H9 (cell line): ENCODE measurements at regions not wholly inside any gene's neighbourhood (a gene's known extent, or its start where the extent isn't known, plus 50 kb on each side); places are given as distances from the start of the nearest gene placed in this dataset.

Source experiments
- DNase-seq: peaks from one replicate; pipeline ENCODE4 v3.0.0-alpha.2; 2017
- H2AFZ ChIP-seq: one replicate; pipeline ENCODE4 v1.6.1; 2013; ENCODE audit warnings: mild to moderate bottlenecking, low read length, control low read depth, moderate library complexity
- H2AK5ac ChIP-seq: 2 replicates; pipeline ENCODE4 v1.6.1; 2013; ENCODE audit warnings: low read length, control low read depth, mixed read lengths; ENCODE audit not compliant: insufficient read length
- H2BK120ac ChIP-seq: one replicate; pipeline ENCODE4 v1.6.1; 2013; ENCODE audit warnings: low read depth, mild to moderate bottlenecking, low read length, control low read depth, inconsistent platforms; ENCODE audit not compliant: poor library complexity, severe bottlenecking
- H2BK12ac ChIP-seq: 2 replicates; pipeline ENCODE4 v1.6.1; 2013; ENCODE audit warnings: low read length, control low read depth, mixed read lengths, low read depth; ENCODE audit not compliant: insufficient read length
- H2BK15ac ChIP-seq: 2 replicates; pipeline ENCODE4 v1.6.1; 2013; ENCODE audit warnings: low read depth, low read length, control low read depth
- H2BK20ac ChIP-seq: one replicate; pipeline ENCODE4 v1.6.1; 2013; ENCODE audit warnings: low read depth, mild to moderate bottlenecking, low read length, control low read depth, inconsistent platforms; ENCODE audit not compliant: poor library complexity, severe bottlenecking
- H2BK5ac ChIP-seq: 2 replicates; pipeline ENCODE4 v1.6.1; 2013; ENCODE audit warnings: low read length, control low read depth, mixed read lengths; ENCODE audit not compliant: insufficient read length
- H3K14ac ChIP-seq: 2 replicates; pipeline ENCODE4 v1.6.1; 2013; ENCODE audit warnings: low read length, control low read depth; ENCODE audit not compliant: insufficient read depth
- H3K18ac ChIP-seq: 2 replicates; pipeline ENCODE4 v1.6.1; 2013; ENCODE audit warnings: low read depth, mild to moderate bottlenecking, mixed read lengths, low read length, control low read depth; ENCODE audit not compliant: insufficient read length
- H3K23ac ChIP-seq: 2 replicates; pipeline ENCODE4 v1.6.1; 2013; ENCODE audit warnings: low read length, control low read depth, mixed read lengths, low read depth; ENCODE audit not compliant: insufficient read length
- H3K23me2 ChIP-seq: 2 replicates; pipeline ENCODE4 v1.6.1; 2013; ENCODE audit warnings: low read depth, mild to moderate bottlenecking, mixed read lengths, low read length, control low read depth; ENCODE audit not compliant: insufficient read length, poor library complexity, severe bottlenecking
- H3K27ac ChIP-seq: 2 replicates; pipeline ENCODE4 v1.5.1; 2013; ENCODE audit warnings: low read length, control low read depth, mixed read lengths, low read depth; ENCODE audit not compliant: insufficient read length
- H3K27me3 ChIP-seq: 2 replicates; pipeline ENCODE4 v1.6.1; 2013; ENCODE audit warnings: low read length, control low read depth, inconsistent platforms; ENCODE audit not compliant: insufficient read depth
- H3K4ac ChIP-seq: 2 replicates; pipeline ENCODE4 v1.6.1; 2013; ENCODE audit warnings: low read depth, mild to moderate bottlenecking, control low read depth, inconsistent platforms, low read length, moderate library complexity
- H3K4me1 ChIP-seq: 2 replicates; pipeline ENCODE4 v1.6.1; 2013; ENCODE audit warnings: low read length, control low read depth, inconsistent platforms; ENCODE audit not compliant: insufficient read depth
- H3K4me2 ChIP-seq: 2 replicates; pipeline ENCODE4 v1.6.1; 2013; ENCODE audit warnings: low read length, control low read depth, mixed read lengths; ENCODE audit not compliant: insufficient read length, insufficient read depth
- H3K56ac ChIP-seq: 2 replicates; pipeline ENCODE4 v1.6.1; 2013; ENCODE audit warnings: low read depth, mild to moderate bottlenecking, mixed read lengths, low read length, control low read depth; ENCODE audit not compliant: insufficient read length
- H3K79me1 ChIP-seq: 2 replicates; pipeline ENCODE4 v1.6.1; 2013; ENCODE audit warnings: low read depth, mild to moderate bottlenecking, moderate library complexity, low read length, control low read depth, inconsistent platforms; ENCODE audit not compliant: insufficient read depth, poor library complexity, severe bottlenecking
- H3K79me2 ChIP-seq: 2 replicates; pipeline ENCODE4 v1.6.1; 2013; ENCODE audit warnings: low read length, control low read depth, inconsistent platforms; ENCODE audit not compliant: insufficient read depth
- H3K9ac ChIP-seq: 2 replicates; pipeline ENCODE4 v1.6.1; 2013; ENCODE audit warnings: low read length, control low read depth, mixed read lengths; ENCODE audit not compliant: insufficient read length; ENCODE audit errors: extremely low read depth
- H3K9me3 ChIP-seq: one replicate; pipeline ENCODE4 v1.6.1; 2013; ENCODE audit warnings: low read depth, low read length, inconsistent platforms; ENCODE audit not compliant: control insufficient read depth
- H3T11ph ChIP-seq: one replicate; pipeline ENCODE4 v1.6.1; 2013; ENCODE audit warnings: mild to moderate bottlenecking, low read length, control low read depth, inconsistent platforms
- H4K20me1 ChIP-seq: one replicate; pipeline ENCODE4 v1.6.1; 2013; ENCODE audit not compliant: control insufficient read depth, insufficient read length, insufficient read depth
- H4K5ac ChIP-seq: 2 replicates; pipeline ENCODE4 v1.6.1; 2013; ENCODE audit warnings: low read depth, mild to moderate bottlenecking, mixed read lengths, low read length, control low read depth; ENCODE audit not compliant: insufficient read length
- H4K8ac ChIP-seq: replicated peaks from 2 replicates; pipeline ENCODE4 v1.6.1; 2013; ENCODE audit warnings: low read length, control low read depth, mixed read lengths, low read depth; ENCODE audit not compliant: insufficient read length
- H4K91ac ChIP-seq: 2 replicates; pipeline ENCODE4 v1.6.1; 2013; ENCODE audit warnings: low read depth, mild to moderate bottlenecking, moderate library complexity, mixed read lengths, low read length, control low read depth; ENCODE audit not compliant: insufficient read length
- H3K27ac Mint-ChIP-seq, 3 experiments: 2 replicates in 2 of 3; 3 replicates in 1 of 3; pipeline ENCODE4 v1.8.0; 2020 to 2021; ENCODE audit warnings: mixed read lengths in 3 of 3, mild to moderate bottlenecking in 1 of 3, moderate library complexity in 1 of 3
- H3K27me3 Mint-ChIP-seq: 2 replicates; pipeline ENCODE4 v1.8.0; 2021; ENCODE audit warnings: low read depth, mild to moderate bottlenecking, moderate library complexity, mixed read lengths
- H3K36me3 Mint-ChIP-seq, 3 experiments: 2 replicates in 2 of 3; 3 replicates in 1 of 3; pipeline ENCODE4 v1.8.0; 2020 to 2021; ENCODE audit warnings: low read depth in 3 of 3, mixed read lengths in 3 of 3; ENCODE audit not compliant: insufficient read depth in 1 of 3
- H3K4me1 Mint-ChIP-seq, 2 experiments: 2 replicates each; pipeline ENCODE4 v1.8.0; 2020; ENCODE audit warnings: mixed read lengths in 2 of 2
- H3K4me3 Mint-ChIP-seq, 2 experiments: 2 replicates in 1 of 2; 3 replicates in 1 of 2; pipeline ENCODE4 v1.8.0; 2020 to 2021; ENCODE audit warnings: mild to moderate bottlenecking in 2 of 2, mixed read lengths in 2 of 2, moderate library complexity in 1 of 2
- H3K9me3 Mint-ChIP-seq, 2 experiments: 2 replicates in 1 of 2; 3 replicates in 1 of 2; pipeline ENCODE4 v1.8.0; 2020; ENCODE audit warnings: mild to moderate bottlenecking in 2 of 2, mixed read lengths in 2 of 2, moderate library complexity in 1 of 2
- WGBS: extraction: QIAGEN DNeasy Blood & Tissue Kit; methylation state at CpG from one replicate; pipeline ENCODE4 v1.1.7; 2013; ENCODE audit warnings: missing lambda C conversion rate, low lambda C conversion rate, mixed read lengths; ENCODE audit not compliant: insufficient read length; ENCODE audit errors: extremely low coverage; 5-methylcytosine and 5-hydroxymethylcytosine counted together
- TF ChIP-seq, protein P1 (sequence below): fragments of 200-600 bp; sonication (generic); conservative IDR thresholded peaks from 3 replicates; pipeline ENCODE4 v1.8.0; 2021; ENCODE audit warnings: antibody characterized with exemption, mild to moderate bottlenecking

- Histone ChIP-seq H4K5ac (no peak overlapping the region), H3K14ac (no peak overlapping the region), H3K18ac (no peak overlapping the region), H3K79me2 (no peaks in the 10 kb centered on the region), H2BK5ac (no peak overlapping the region), H4K91ac (no peak overlapping the region), H3K23ac (no peak overlapping the region), H4K8ac (no peak overlapping the region), H3K4me2 (no peak overlapping the region), H3T11ph (no peak overlapping the region), H3K9ac (no peak overlapping the region), H3K4me1 (peaks cover 5% of the 10 kb centered on the region; the same call in 1 of the 2 replicates), H2BK12ac (no peak overlapping the region), H3K27me3 (no peaks in the 10 kb centered on the region), H3K79me1 (no peaks in the 10 kb centered on the region), H2BK20ac (no peak overlapping the region), H2AK5ac (no peak overlapping the region), H2BK15ac (no peak overlapping the region), H3K23me2 (no peaks in the 10 kb centered on the region), H2BK120ac (no peak overlapping the region), H3K56ac (no peak overlapping the region), H3K4ac (no peak overlapping the region), H3K27ac (no peak overlapping the region), H3K9me3 (no peaks in the 10 kb centered on the region), H4K20me1 (no peaks in the 10 kb centered on the region), H2AFZ (no peak overlapping the region)
- Mint-ChIP-seq H3K4me3 (no peak overlapping the region), H3K36me3 (no peaks in the 10 kb centered on the region), H3K27me3 (peaks cover 2% of the 10 kb centered on the region; the same call in 1 of the 2 replicates), H3K4me1 (peaks cover 23 to 24% of the 10 kb centered on the region in 2 experiments), H3K9me3 (no peaks in the 10 kb centered on the region; a peak in 1 of 5 replicates), H3K27ac (no peak overlapping the region)
- TF ChIP-seq, protein P1, sequence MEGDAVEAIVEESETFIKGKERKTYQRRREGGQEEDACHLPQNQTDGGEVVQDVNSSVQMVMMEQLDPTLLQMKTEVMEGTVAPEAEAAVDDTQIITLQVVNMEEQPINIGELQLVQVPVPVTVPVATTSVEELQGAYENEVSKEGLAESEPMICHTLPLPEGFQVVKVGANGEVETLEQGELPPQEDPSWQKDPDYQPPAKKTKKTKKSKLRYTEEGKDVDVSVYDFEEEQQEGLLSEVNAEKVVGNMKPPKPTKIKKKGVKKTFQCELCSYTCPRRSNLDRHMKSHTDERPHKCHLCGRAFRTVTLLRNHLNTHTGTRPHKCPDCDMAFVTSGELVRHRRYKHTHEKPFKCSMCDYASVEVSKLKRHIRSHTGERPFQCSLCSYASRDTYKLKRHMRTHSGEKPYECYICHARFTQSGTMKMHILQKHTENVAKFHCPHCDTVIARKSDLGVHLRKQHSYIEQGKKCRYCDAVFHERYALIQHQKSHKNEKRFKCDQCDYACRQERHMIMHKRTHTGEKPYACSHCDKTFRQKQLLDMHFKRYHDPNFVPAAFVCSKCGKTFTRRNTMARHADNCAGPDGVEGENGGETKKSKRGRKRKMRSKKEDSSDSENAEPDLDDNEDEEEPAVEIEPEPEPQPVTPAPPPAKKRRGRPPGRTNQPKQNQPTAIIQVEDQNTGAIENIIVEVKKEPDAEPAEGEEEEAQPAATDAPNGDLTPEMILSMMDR = no peak
- no CpG with 5 or more reads among the region's 3 CpGs for WGBS
- no peak for DNase-seq
Measured at GRCh38 chr7:35501681-35502080, 193.3 kb downstream of the HERPUD2 start.
